Vagina (tissue), 2 donors: ENCODE measurements at regions not wholly inside any gene's neighbourhood (a gene's known extent, or its start where the extent isn't known, plus 50 kb on each side); places are given as distances from the start of the nearest gene placed in this dataset.

Source experiments
- POLR2A ChIP-seq, 2 donors: fragments of 450-650 bp; IDR thresholded peaks; one replicate each; pipeline ENCODE4 v1.6.1; 2017; ENCODE audit warnings: antibody characterized with exemption in 2 of 2, mild to moderate bottlenecking in 2 of 2, moderate library complexity in 2 of 2
- POLR2AphosphoS5 ChIP-seq, 2 donors: sonication (generic); formaldehyde crosslinking; IDR thresholded peaks; one replicate each; pipeline ENCODE4 v1.9.0; 2017; ENCODE audit warnings: antibody characterized with exemption in 2 of 2, mild to moderate bottlenecking in 2 of 2, low read depth in 1 of 2; ENCODE audit not compliant: insufficient read depth in 1 of 2
- TF ChIP-seq, protein P1 (sequence below), 3 experiments: fragments of 450-650 bp in 2 of 3; fragments of 200-600 bp in 1 of 3; sonication (generic) in 1 of 3; IDR thresholded peaks; one replicate each; pipeline ENCODE4 v1.5.1; 2017 to 2019; ENCODE audit warnings: antibody characterized with exemption in 3 of 3, mild to moderate bottlenecking in 2 of 3, moderate library complexity in 2 of 3

DNA sequence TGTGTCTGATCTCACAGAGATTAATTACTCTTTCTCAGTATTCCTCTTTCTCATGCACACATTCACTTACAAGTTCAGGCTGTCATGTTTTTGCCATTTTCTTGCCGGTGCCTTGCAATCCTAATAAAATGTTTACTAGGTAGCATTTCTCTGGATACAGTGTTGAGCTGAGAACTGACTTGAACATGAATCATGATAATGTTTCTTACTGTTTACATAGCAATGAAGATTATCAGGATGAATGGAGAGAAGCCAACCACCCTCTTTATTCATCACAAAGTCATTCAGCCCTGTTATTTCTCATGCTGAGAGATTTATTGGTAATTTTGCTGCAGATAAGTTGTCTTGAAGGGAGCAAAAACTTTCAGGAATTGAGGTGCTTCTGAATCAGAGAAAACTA, 185.5 kb upstream of the ECI2 start:
- TF ChIP-seq, protein P1, sequence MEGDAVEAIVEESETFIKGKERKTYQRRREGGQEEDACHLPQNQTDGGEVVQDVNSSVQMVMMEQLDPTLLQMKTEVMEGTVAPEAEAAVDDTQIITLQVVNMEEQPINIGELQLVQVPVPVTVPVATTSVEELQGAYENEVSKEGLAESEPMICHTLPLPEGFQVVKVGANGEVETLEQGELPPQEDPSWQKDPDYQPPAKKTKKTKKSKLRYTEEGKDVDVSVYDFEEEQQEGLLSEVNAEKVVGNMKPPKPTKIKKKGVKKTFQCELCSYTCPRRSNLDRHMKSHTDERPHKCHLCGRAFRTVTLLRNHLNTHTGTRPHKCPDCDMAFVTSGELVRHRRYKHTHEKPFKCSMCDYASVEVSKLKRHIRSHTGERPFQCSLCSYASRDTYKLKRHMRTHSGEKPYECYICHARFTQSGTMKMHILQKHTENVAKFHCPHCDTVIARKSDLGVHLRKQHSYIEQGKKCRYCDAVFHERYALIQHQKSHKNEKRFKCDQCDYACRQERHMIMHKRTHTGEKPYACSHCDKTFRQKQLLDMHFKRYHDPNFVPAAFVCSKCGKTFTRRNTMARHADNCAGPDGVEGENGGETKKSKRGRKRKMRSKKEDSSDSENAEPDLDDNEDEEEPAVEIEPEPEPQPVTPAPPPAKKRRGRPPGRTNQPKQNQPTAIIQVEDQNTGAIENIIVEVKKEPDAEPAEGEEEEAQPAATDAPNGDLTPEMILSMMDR (IDR thresholded peaks at IDR 0.05) = no peak
- TF ChIP-seq POLR2A (IDR thresholded peaks at IDR 0.05) (no peak), POLR2AphosphoS5 (IDR thresholded peaks at IDR 0.05; ENCODE audit: insufficient read depth in 1 of 2, low read depth in 1 of 2) (peak in 1 of 2 donors; percentile 76)
